ENCODE measurements at regions not wholly inside any gene's neighbourhood (a gene's known extent, or its start where the extent isn't known, plus 50 kb on each side); places are given as distances from the start of the nearest gene placed in this dataset.

GRCh38 chr21:35350965-35351364 lies 301.9 kb upstream of the RUNX1 start:
- Histone ChIP-seq H3K4me1 (ENCODE audit: insufficient read depth, low read length, poor library complexity, severe bottlenecking) (no peaks in the 10 kb centered on the region), H3K36me3 (ENCODE audit: insufficient read depth, low read length) (no peaks in the 10 kb centered on the region), H3K4me3 (ENCODE audit: low read length, poor library complexity, severe bottlenecking) (no peak overlapping the region), H3K9me3 (ENCODE audit: insufficient read depth, low read depth, low read length) (no peaks in the 10 kb centered on the region), H3K79me2 (ENCODE audit: insufficient read depth, low read length) (no peaks in the 10 kb centered on the region), H3F3A (ENCODE audit: low read depth) (no peaks in the 10 kb centered on the region), H3K9ac (ENCODE audit: low read depth, low read length, poor library complexity, severe bottlenecking) (no peak overlapping the region), H2AFZ (ENCODE audit: low read length) (no peak overlapping the region), H3K9me2 (replicated peaks; ENCODE audit: low read depth, low read length) (no peaks in the 10 kb centered on the region), H3K4me2 (ENCODE audit: low read depth, low read length, poor library complexity, severe bottlenecking) (no peak overlapping the region), H4K20me1 (ENCODE audit: insufficient read depth, low read length, poor library complexity, severe bottlenecking) (no peaks in the 10 kb centered on the region), H3K27me3 (ENCODE audit: insufficient read depth, low read length, poor library complexity, severe bottlenecking) (no peaks in the 10 kb centered on the region)
- TF ChIP-seq, protein P1, sequence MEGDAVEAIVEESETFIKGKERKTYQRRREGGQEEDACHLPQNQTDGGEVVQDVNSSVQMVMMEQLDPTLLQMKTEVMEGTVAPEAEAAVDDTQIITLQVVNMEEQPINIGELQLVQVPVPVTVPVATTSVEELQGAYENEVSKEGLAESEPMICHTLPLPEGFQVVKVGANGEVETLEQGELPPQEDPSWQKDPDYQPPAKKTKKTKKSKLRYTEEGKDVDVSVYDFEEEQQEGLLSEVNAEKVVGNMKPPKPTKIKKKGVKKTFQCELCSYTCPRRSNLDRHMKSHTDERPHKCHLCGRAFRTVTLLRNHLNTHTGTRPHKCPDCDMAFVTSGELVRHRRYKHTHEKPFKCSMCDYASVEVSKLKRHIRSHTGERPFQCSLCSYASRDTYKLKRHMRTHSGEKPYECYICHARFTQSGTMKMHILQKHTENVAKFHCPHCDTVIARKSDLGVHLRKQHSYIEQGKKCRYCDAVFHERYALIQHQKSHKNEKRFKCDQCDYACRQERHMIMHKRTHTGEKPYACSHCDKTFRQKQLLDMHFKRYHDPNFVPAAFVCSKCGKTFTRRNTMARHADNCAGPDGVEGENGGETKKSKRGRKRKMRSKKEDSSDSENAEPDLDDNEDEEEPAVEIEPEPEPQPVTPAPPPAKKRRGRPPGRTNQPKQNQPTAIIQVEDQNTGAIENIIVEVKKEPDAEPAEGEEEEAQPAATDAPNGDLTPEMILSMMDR (conservative IDR thresholded peaks at IDR 0.05; ENCODE audit: low read length) = no peak
- no peak for TF ChIP-seq EZH2phosphoT487 (IDR thresholded peaks at IDR 0.05; ENCODE audit: borderline replicate concordance)

GRCh38 chr21:35349376-35350080 lies 300.4 kb upstream of the RUNX1 start:
- H3K9ac ChIP-seq (ENCODE audit: low read depth, low read length, poor library complexity, severe bottlenecking) = no peak overlapping the region
- H3K4me2 ChIP-seq (ENCODE audit: low read depth, low read length, poor library complexity, severe bottlenecking) = no peak overlapping the region
- H3K9me2 ChIP-seq (replicated peaks; ENCODE audit: low read depth, low read length) = no peaks in the 10 kb centered on the region
- H3K36me3 ChIP-seq (ENCODE audit: insufficient read depth, low read length) = no peaks in the 10 kb centered on the region
- no peak overlapping the region for H3K4me3 ChIP-seq (ENCODE audit: low read length, poor library complexity, severe bottlenecking)
- H4K20me1 ChIP-seq (ENCODE audit: insufficient read depth, low read length, poor library complexity, severe bottlenecking) = no peaks in the 10 kb centered on the region
- TF ChIP-seq, protein P1 (conservative IDR thresholded peaks at IDR 0.05; ENCODE audit: low read length) = no peak
- TF ChIP-seq EZH2phosphoT487 (IDR thresholded peaks at IDR 0.05; ENCODE audit: borderline replicate concordance) = no peak
- no peaks in the 10 kb centered on the region for H3K4me1 ChIP-seq (ENCODE audit: insufficient read depth, low read length, poor library complexity, severe bottlenecking)
- H3K9me3 ChIP-seq (ENCODE audit: insufficient read depth, low read depth, low read length) = no peaks in the 10 kb centered on the region
- no peaks in the 10 kb centered on the region for H3F3A ChIP-seq (ENCODE audit: low read depth)
- no peaks in the 10 kb centered on the region for H3K79me2 ChIP-seq (ENCODE audit: insufficient read depth, low read length)
- no peaks in the 10 kb centered on the region for H3K27me3 ChIP-seq (ENCODE audit: insufficient read depth, low read length, poor library complexity, severe bottlenecking)
- no peak overlapping the region for H2AFZ ChIP-seq (ENCODE audit: low read length)

- no peaks in the 10 kb centered on the region for H3K9me3 ChIP-seq (ENCODE audit: insufficient read depth, low read depth, low read length)
- H4K20me1 ChIP-seq (ENCODE audit: insufficient read depth, low read length, poor library complexity, severe bottlenecking) = no peaks in the 10 kb centered on the region
- H3K9me2 ChIP-seq (replicated peaks; ENCODE audit: low read depth, low read length) = no peaks in the 10 kb centered on the region
- TF ChIP-seq, protein P1 (conservative IDR thresholded peaks at IDR 0.05; ENCODE audit: low read length) = no peak
- TF ChIP-seq EZH2phosphoT487 (IDR thresholded peaks at IDR 0.05; ENCODE audit: borderline replicate concordance) = no peak
- H3K4me1 ChIP-seq (ENCODE audit: insufficient read depth, low read length, poor library complexity, severe bottlenecking) = no peaks in the 10 kb centered on the region
- H3K36me3 ChIP-seq (ENCODE audit: insufficient read depth, low read length) = no peaks in the 10 kb centered on the region
- no peak overlapping the region for H2AFZ ChIP-seq (ENCODE audit: low read length)
- H3K9ac ChIP-seq (ENCODE audit: low read depth, low read length, poor library complexity, severe bottlenecking) = no peak overlapping the region
- H3K4me3 ChIP-seq (ENCODE audit: low read length, poor library complexity, severe bottlenecking) = no peak overlapping the region
- no peaks in the 10 kb centered on the region for H3F3A ChIP-seq (ENCODE audit: low read depth)
- H3K79me2 ChIP-seq (ENCODE audit: insufficient read depth, low read length) = no peaks in the 10 kb centered on the region
- H3K4me2 ChIP-seq (ENCODE audit: low read depth, low read length, poor library complexity, severe bottlenecking) = no peak overlapping the region
- H3K27me3 ChIP-seq (ENCODE audit: insufficient read depth, low read length, poor library complexity, severe bottlenecking) = no peaks in the 10 kb centered on the region
Measured at GRCh38 chr21:35348686-35349085, 299.6 kb upstream of the RUNX1 start.
